Omental fat pad (tissue), 3 donors: ENCODE measurements at regions not wholly inside any gene's neighbourhood (a gene's known extent, or its start where the extent isn't known, plus 50 kb on each side); places are given as distances from the start of the nearest gene placed in this dataset.
"Not testable (repeated sequence)": the region's sequence is repeated elsewhere in the genome, so short reads cannot be mapped to it uniquely, and the experiment has no call there.

ENCODE experiments used
- ATAC-seq: fragments of 150-250 bp; one replicate; pipeline ENCODE4 v1.9.1; 2016; ENCODE audit warnings: mild to moderate bottlenecking, moderate library complexity; ENCODE audit not compliant: low FRiP score
- DNase-seq: peaks from one replicate; pipeline ENCODE4 v3.0.0-alpha.2; 2019; ENCODE audit warnings: low spot score
- CTCF ChIP-seq, 3 donors: fragments of 450-650 bp; IDR thresholded peaks; one replicate each; pipeline ENCODE4 v1.5.1; 2016 to 2017; ENCODE audit warnings: antibody characterized with exemption in 3 of 3, mild to moderate bottlenecking in 3 of 3, moderate library complexity in 2 of 3

GRCh38 chr2:223477318-223477717 lies 124.8 kb downstream of the SCG2 start:
- ATAC-seq (no peak), DNase-seq (no peak)
- TF ChIP-seq CTCF (IDR thresholded peaks at IDR 0.05) = no peak

GRCh38 chr2:223481486-223481885 lies 120.7 kb downstream of the SCG2 start:
- DNase-seq (no peak), ATAC-seq (no peak)
- no peak for TF ChIP-seq CTCF (IDR thresholded peaks at IDR 0.05)

DNA sequence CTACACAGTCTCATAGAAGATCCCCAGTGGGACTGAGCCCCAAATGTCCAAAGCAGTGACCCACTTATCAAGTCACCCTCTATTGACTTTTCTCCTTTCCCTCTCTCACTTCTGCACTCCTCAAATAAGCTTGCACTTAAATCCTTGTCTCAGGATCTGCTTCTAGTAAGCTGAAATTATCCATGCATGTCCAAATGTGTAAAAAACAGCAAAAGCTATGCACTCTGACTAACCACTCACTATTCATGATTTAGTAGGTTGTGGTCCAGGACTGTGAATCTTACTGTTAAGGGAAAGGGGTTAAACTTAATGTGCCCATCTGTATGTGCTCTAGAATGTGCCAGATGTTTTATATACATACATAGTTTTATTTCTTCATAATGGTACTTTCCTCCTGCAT lies 115.4 kb downstream of the SCG2 start:
- ATAC-seq (no peak), DNase-seq (no peak)
- TF ChIP-seq CTCF (IDR thresholded peaks at IDR 0.05) = no peak

- DNase-seq (no peak), ATAC-seq (no peak)
- TF ChIP-seq CTCF (IDR thresholded peaks at IDR 0.05) = no peak
These were observed 114.8 kb downstream of the SCG2 start for GRCh38 chr2:223487214-223487846.

DNA sequence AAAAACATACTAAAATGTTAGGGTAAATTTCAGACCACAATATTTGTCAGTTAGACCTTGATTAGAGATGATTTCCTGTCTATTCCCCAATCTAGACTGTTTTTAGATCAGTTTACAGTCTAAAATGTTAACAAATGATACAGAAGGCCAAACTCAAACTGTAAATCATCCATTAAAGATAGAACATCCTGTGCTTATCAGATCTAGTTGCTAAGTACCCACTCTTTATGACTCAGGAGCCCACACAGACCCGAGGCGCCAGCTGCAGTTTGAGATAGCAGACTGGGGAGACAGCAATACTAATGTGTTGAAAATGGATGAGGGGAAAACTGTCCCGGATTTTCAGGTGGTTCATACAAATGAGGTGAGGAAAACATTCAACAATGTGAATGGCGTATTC lies 113.3 kb downstream of the SCG2 start:
- ATAC-seq (no peak), DNase-seq (no peak)
- TF ChIP-seq CTCF (IDR thresholded peaks at IDR 0.05) = no peak

DNA sequence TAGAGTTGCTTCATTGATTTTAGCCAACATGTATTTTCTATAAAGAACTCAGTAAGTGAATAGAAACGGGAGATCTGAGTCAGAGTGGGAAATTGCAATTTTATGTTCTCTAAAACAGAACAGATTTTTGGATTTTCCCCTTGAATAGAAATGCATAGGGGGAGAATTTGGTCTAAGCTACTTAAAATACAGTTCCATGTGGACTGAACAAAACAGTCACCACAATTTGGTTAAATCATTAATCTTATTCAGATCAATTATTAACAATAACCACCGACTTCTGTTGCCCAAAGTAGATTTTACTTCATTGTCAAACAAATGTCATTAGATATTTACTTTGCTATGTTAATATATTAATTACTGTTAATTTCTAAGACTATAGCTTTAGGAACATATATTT lies 107.7 kb downstream of the SCG2 start:
- DNase-seq (no peak), ATAC-seq (no peak)
- no peak for TF ChIP-seq CTCF (IDR thresholded peaks at IDR 0.05)

DNA sequence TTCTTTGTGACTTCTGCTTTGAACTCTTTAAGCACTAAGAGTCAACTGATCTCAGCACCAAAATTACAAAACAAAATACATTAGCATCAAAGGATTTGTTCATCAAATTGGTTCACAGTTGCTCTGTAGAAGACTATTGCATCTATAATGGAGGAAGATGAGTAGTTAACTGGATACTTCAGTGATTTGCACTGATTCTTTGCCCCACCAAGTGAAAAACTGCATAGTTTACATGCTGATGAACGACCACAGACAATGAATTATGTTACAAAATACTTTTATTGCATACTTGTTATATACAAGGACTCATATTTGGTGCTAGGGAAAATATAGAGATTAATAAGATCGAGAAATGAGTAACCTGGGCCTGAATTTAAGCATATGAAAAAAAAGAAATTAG lies 107.2 kb downstream of the SCG2 start:
- ATAC-seq (no peak), DNase-seq (no peak)
- no peak for TF ChIP-seq CTCF (IDR thresholded peaks at IDR 0.05)

DNA sequence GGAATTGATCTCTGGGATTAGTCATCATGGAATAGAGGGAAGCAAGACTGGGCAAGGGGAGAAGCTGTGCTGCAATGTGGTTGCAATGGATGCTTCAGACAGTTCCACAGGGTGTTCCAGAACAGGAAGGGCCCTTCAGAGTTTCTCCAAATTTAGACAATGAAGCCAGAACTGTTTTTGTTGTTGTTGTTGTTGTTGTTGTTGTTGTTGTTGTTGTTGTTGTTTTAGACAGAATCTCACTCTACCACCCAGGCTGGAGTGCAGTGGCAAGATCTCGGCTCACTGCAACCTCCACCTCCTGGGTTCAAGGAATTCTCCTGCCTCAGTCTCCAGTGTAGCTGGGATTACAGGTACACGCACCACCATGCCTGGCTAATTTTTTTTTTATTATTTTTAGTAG lies 105.3 kb downstream of the SCG2 start:
- DNase-seq, ATAC-seq: not testable (repeated sequence)
